ENCODE measurements at regions not wholly inside any gene's neighbourhood (a gene's known extent, or its start where the extent isn't known, plus 50 kb on each side); places are given as distances from the start of the nearest gene placed in this dataset.

DNA sequence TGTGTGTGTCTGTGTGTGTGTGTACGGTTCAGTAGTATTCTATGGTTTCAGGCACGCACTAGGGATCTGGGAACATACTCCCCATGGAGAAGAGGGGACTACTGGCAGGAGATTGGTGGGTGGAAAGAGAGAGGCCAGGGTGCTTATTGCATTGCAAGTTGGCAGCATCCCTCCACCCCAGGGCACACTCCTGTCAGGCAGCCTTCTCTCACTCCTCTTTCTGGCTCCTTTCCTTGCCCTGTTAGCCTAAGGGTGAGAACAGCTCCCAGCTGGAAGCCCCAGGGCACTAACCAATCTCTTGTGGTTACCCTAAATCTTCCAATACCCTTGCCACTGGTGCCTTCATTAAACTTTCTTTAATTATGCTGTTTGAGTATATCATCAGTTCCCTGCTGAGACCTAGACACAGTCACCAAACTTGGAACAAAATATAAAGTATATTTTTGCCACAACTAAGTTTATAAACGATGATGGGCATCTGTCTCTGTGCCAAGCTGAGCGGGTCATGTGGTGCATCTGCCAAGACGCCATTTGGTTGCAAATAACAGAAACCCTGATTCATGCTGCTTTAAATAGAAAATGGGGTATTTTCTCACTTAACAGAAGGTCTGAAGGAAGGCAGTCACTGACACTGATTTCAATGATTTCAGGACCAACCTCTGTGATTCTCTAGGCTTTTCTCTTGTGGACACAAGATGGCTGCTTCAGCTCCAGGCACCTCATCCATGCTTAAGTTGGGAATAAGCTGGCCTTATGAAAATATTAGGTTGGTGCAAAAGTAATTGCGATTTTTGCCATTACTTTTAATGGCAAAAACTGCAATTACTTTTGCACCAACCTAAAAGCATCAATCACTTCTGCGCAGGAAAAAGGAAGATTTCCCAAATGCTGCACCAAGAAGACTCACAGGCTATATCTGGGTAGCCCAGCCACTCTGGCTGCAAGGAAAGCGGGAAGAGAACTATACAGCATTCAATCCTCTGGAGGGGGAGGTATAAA is 476.9 kb upstream of the PROK2 start:
- TF ChIP-seq, protein P1, sequence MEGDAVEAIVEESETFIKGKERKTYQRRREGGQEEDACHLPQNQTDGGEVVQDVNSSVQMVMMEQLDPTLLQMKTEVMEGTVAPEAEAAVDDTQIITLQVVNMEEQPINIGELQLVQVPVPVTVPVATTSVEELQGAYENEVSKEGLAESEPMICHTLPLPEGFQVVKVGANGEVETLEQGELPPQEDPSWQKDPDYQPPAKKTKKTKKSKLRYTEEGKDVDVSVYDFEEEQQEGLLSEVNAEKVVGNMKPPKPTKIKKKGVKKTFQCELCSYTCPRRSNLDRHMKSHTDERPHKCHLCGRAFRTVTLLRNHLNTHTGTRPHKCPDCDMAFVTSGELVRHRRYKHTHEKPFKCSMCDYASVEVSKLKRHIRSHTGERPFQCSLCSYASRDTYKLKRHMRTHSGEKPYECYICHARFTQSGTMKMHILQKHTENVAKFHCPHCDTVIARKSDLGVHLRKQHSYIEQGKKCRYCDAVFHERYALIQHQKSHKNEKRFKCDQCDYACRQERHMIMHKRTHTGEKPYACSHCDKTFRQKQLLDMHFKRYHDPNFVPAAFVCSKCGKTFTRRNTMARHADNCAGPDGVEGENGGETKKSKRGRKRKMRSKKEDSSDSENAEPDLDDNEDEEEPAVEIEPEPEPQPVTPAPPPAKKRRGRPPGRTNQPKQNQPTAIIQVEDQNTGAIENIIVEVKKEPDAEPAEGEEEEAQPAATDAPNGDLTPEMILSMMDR (IDR thresholded peaks at IDR 0.05; ENCODE audit: insufficient read depth, low read length, poor library complexity, severe bottlenecking) = no peak
- Histone ChIP-seq H3K27me3 (replicated peaks; ENCODE audit: control insufficient read depth, insufficient read depth, low read length) (no peaks in the 10 kb centered on the region), H3K36me3 (ENCODE audit: control insufficient read depth, insufficient read depth, low read length) (no peaks in the 10 kb centered on the region), H3K4me3 (replicated peaks; ENCODE audit: low read depth, low read length) (no peak overlapping the region)
- no peak for DNase-seq (ENCODE audit: extremely low read depth, insufficient read length)

DNA sequence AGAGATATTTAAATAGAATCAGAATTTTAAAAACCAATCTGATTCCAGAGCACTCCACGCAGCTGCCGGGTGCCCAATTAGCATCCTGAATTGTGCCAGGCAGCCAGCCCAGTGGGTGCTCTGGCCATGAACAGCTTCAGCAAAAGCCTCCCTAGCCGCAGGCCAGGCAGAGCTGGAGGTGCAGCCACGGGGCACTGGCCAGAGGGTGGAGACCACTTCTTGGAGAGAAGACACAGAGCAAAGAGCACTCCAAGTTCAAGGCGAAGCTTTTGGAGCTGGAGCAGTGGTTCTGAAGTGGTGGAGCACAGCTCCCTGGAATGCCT is 475.6 kb upstream of the PROK2 start:
- no peaks in the 10 kb centered on the region for H3K27me3 ChIP-seq (replicated peaks; ENCODE audit: control insufficient read depth, insufficient read depth, low read length)
- DNase-seq (ENCODE audit: extremely low read depth, insufficient read length) = no peak
- H3K4me3 ChIP-seq (replicated peaks; ENCODE audit: low read depth, low read length) = no peak overlapping the region
- no peaks in the 10 kb centered on the region for H3K36me3 ChIP-seq (ENCODE audit: control insufficient read depth, insufficient read depth, low read length)
- TF ChIP-seq, protein P1 (IDR thresholded peaks at IDR 0.05; ENCODE audit: insufficient read depth, low read length, poor library complexity, severe bottlenecking) = no peak

DNA sequence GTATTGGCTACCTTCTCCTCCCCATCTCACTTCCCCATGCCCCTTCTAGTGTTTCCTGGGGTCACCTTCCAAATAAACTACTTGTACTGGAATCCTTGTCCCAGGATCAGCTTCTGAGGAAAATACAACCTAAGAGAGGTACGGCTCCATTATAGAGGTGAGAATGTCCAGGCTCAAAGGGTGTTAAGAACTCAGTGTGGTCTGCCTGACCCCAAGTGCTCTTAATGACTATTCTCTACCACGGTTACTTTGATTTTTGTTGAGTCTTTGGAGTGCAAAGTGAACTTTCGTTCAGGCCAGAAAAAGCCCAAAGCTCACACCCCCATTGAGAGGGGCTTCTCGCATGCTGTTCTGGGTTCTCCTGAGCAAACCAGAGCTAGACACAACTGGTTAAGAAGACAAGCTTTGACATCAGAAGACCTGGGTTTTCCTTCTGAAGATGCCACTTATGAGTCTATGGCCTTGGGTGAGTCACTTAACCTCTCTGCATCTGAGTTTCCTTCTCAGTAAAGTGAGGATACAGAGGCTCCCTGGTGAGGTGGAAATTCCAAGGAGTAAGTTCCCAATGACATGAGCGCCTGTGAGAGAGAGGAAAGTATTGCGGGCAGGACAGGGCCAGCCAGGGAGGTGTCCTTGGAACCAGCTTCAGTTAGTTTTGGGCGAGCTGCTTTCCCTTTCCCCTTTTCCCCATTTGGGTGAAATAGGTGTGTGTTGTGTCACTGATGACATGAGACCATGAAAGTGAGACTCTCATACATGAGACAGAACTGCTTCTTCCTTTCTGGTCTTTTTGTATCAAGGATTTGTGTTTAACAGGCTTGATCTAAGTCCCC is 475.0 kb upstream of the PROK2 start:
- DNase-seq (ENCODE audit: extremely low read depth, insufficient read length) = no peak
- H3K4me3 ChIP-seq (replicated peaks; ENCODE audit: low read depth, low read length) = no peak overlapping the region
- no peaks in the 10 kb centered on the region for H3K27me3 ChIP-seq (replicated peaks; ENCODE audit: control insufficient read depth, insufficient read depth, low read length)
- H3K36me3 ChIP-seq (ENCODE audit: control insufficient read depth, insufficient read depth, low read length) = no peaks in the 10 kb centered on the region
- TF ChIP-seq, protein P1 (IDR thresholded peaks at IDR 0.05; ENCODE audit: insufficient read depth, low read length, poor library complexity, severe bottlenecking) = no peak

DNA sequence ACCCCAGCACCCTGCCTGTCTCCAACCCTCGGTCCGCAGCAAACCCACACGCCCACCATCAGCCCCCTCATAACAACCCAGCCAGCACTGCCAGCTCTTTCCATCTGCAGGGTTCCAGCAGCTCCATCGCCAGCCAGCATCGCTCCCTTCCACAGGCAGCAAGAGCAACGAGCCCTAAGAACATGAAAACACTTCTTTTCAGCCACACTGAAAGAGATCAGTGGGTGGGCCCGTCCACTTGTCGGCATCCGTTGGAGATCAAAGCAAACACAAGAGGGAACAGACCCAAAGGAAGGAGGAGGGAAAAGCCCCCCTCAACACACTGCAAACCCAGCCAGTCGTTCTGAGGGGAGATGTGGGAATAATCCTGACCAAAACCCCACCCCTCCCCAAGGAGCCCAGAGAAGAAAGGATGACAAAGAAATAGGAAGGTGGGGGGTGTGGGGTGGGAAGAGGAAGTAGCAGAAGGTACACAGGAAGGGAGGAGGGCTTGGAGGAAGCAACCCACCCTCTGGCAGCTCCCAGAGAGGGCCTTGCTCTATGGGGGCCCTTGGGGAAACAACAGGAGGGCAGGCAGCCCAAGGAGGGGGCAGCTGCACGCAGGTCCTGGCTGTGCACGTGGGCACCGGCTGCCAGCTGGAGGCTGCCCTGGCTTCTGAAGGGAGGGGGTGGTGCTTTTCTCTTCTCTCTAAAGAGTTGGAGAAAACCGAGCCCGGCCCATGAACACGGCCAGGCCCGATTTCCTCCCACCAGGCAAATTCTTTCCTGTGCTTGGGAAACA is 473.6 kb upstream of the PROK2 start:
- Histone ChIP-seq H3K27me3 (replicated peaks; ENCODE audit: control insufficient read depth, insufficient read depth, low read length) (no peaks in the 10 kb centered on the region), H3K4me3 (replicated peaks; ENCODE audit: low read depth, low read length) (no peak overlapping the region), H3K36me3 (ENCODE audit: control insufficient read depth, insufficient read depth, low read length) (no peaks in the 10 kb centered on the region)
- DNase-seq (ENCODE audit: extremely low read depth, insufficient read length) = no peak
- TF ChIP-seq, protein P1 (IDR thresholded peaks at IDR 0.05; ENCODE audit: insufficient read depth, low read length, poor library complexity, severe bottlenecking) = no peak

DNA sequence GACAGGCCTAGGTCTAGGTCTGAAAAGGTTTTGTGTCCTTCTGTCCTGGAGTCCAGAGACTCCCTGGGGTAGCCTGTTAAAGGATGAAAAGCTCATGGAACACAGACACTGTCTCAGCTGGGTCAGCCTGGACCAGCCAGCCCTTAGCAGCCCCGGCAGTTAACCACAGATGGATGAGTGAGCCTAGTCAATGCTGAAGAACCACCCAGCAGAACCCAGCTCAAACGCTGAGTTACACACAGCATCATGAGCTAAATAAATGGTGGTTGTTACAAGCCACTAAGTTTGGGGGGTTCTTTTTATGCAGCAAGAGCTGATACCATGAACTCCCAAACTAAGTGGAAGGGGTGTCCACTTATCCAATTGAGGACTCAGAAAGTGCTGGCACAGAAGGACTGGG is 472.8 kb upstream of the PROK2 start:
- H3K27me3 ChIP-seq (replicated peaks; ENCODE audit: control insufficient read depth, insufficient read depth, low read length) = no peaks in the 10 kb centered on the region
- TF ChIP-seq, protein P1 (IDR thresholded peaks at IDR 0.05; ENCODE audit: insufficient read depth, low read length, poor library complexity, severe bottlenecking) = no peak

More for the DNA sequence above, 472.8 kb upstream of the PROK2 start:
- H3K36me3 ChIP-seq (ENCODE audit: control insufficient read depth, insufficient read depth, low read length) = no peaks in the 10 kb centered on the region
- no peak for DNase-seq (ENCODE audit: extremely low read depth, insufficient read length)
- no peak overlapping the region for H3K4me3 ChIP-seq (replicated peaks; ENCODE audit: low read depth, low read length)
